Loucy (cell line): ENCODE measurements at regions not wholly inside any gene's neighbourhood (a gene's known extent, or its start where the extent isn't known, plus 50 kb on each side); places are given as distances from the start of the nearest gene placed in this dataset.

ENCODE experiments used
- H2AFZ ChIP-seq: fragments of 200-600 bp; sonication (generic); 2 replicates; pipeline ENCODE4 v1.6.0; 2016; ENCODE audit warnings: antibody characterized with exemption, mild to moderate bottlenecking, low read length, moderate library complexity
- H3F3A ChIP-seq: fragments of 200-600 bp; 2 replicates; pipeline ENCODE4 v1.6.0; 2016; ENCODE audit warnings: antibody characterized with exemption, low read depth, mild to moderate bottlenecking
- H3K27me3 ChIP-seq: fragments of 200-600 bp; sonication (generic); 2 replicates; pipeline ENCODE4 v1.6.1; 2014; ENCODE audit warnings: low read length, mild to moderate bottlenecking; ENCODE audit not compliant: insufficient read depth, poor library complexity, severe bottlenecking
- H3K36me3 ChIP-seq: fragments of 200-600 bp; sonication (generic); 2 replicates; pipeline ENCODE4 v1.6.1; 2016; ENCODE audit warnings: low read length; ENCODE audit not compliant: insufficient read depth
- H3K4me1 ChIP-seq: fragments of 200-600 bp; sonication (generic); 2 replicates; pipeline ENCODE4 v1.5.1; 2014; ENCODE audit warnings: low read length, mild to moderate bottlenecking; ENCODE audit not compliant: insufficient read depth, poor library complexity, severe bottlenecking
- H3K4me2 ChIP-seq: fragments of 200-600 bp; sonication (generic); 2 replicates; pipeline ENCODE4 v1.6.0; 2014; ENCODE audit warnings: antibody characterized with exemption, low read length, low read depth, mild to moderate bottlenecking; ENCODE audit not compliant: poor library complexity, severe bottlenecking
- H3K4me3 ChIP-seq: fragments of 200-600 bp; sonication (generic); 2 replicates; pipeline ENCODE4 v1.5.1; 2014; ENCODE audit warnings: low read length, mild to moderate bottlenecking, mixed read lengths; ENCODE audit not compliant: poor library complexity, severe bottlenecking
- H3K79me2 ChIP-seq: fragments of 200-600 bp; sonication (generic); 2 replicates; pipeline ENCODE4 v1.6.1; 2014; ENCODE audit warnings: low read length; ENCODE audit not compliant: insufficient read depth
- H3K9ac ChIP-seq: fragments of 200-600 bp; sonication (generic); 2 replicates; pipeline ENCODE4 v1.6.0; 2014; ENCODE audit warnings: mild to moderate bottlenecking, low read depth, low read length, moderate library complexity; ENCODE audit not compliant: poor library complexity, severe bottlenecking
- H3K9me2 ChIP-seq: fragments of 200-600 bp; sonication (generic); replicated peaks from 2 replicates; pipeline ENCODE4 v1.6.1; 2016; ENCODE audit warnings: low read depth, low read length, mixed read lengths
- H3K9me3 ChIP-seq: fragments of 200-600 bp; sonication (generic); 2 replicates; pipeline ENCODE4 v1.6.1; 2014; ENCODE audit warnings: mild to moderate bottlenecking, antibody characterized with exemption, low read length, low read depth; ENCODE audit not compliant: insufficient read depth
- H4K20me1 ChIP-seq: fragments of 200-600 bp; sonication (generic); 2 replicates; pipeline ENCODE4 v1.6.0; 2014; ENCODE audit warnings: antibody characterized with exemption, low read length, mild to moderate bottlenecking; ENCODE audit not compliant: insufficient read depth, poor library complexity, severe bottlenecking
- CTCF ChIP-seq: fragments of 200-600 bp; sonication (generic); conservative IDR thresholded peaks from 2 replicates; pipeline ENCODE4 v1.5.1; 2014; ENCODE audit warnings: mild to moderate bottlenecking, antibody characterized with exemption, low read length
- EZH2phosphoT487 ChIP-seq: fragments of 200-600 bp; IDR thresholded peaks from 2 replicates; pipeline ENCODE4 v1.6.1; 2018; ENCODE audit warnings: antibody characterized with exemption, mild to moderate bottlenecking, moderate library complexity, borderline replicate concordance

- Histone ChIP-seq H3K4me2 (no peak overlapping the region), H3K4me3 (no peak overlapping the region), H3K9me3 (no peaks in the 10 kb centered on the region), H2AFZ (no peak overlapping the region), H3K79me2 (no peaks in the 10 kb centered on the region), H3K27me3 (no peaks in the 10 kb centered on the region), H4K20me1 (no peaks in the 10 kb centered on the region), H3K9ac (no peak overlapping the region), H3K9me2 (no peaks in the 10 kb centered on the region), H3K4me1 (no peaks in the 10 kb centered on the region), H3F3A (no peaks in the 10 kb centered on the region), H3K36me3 (no peaks in the 10 kb centered on the region)
- TF ChIP-seq CTCF (no peak), EZH2phosphoT487 (no peak)
Measured at GRCh38 chr6:27616328-27617045, 143.6 kb upstream of the ZNF184 start.

- H3K36me3 ChIP-seq: no peaks in the 10 kb centered on the region
Measured at GRCh38 chr6:27611451-27611850, 138.5 kb upstream of the ZNF184 start.

GRCh38 chr6:27608916-27609883 lies 136.3 kb upstream of the ZNF184 start:
- Histone ChIP-seq H3K4me2 (no peak overlapping the region), H2AFZ (no peak overlapping the region)
- TF ChIP-seq EZH2phosphoT487: no peak
- peak; percentile 76 for TF ChIP-seq CTCF

More at GRCh38 chr6:27611451-27611850, 138.5 kb upstream of the ZNF184 start:
- TF ChIP-seq CTCF: no peak
- TF ChIP-seq EZH2phosphoT487: no peak
- Histone ChIP-seq H3F3A (no peaks in the 10 kb centered on the region), H2AFZ (no peak overlapping the region), H3K4me2 (no peak overlapping the region), H3K9ac (no peak overlapping the region), H3K9me2 (no peaks in the 10 kb centered on the region), H3K79me2 (no peaks in the 10 kb centered on the region), H3K4me3 (no peak overlapping the region), H3K4me1 (no peaks in the 10 kb centered on the region), H3K9me3 (no peaks in the 10 kb centered on the region), H4K20me1 (no peaks in the 10 kb centered on the region), H3K27me3 (no peaks in the 10 kb centered on the region)

More at GRCh38 chr6:27608916-27609883, 136.3 kb upstream of the ZNF184 start:
- Histone ChIP-seq H3K9me2 (no peaks in the 10 kb centered on the region), H3K79me2 (no peaks in the 10 kb centered on the region), H3K4me1 (no peaks in the 10 kb centered on the region), H4K20me1 (no peaks in the 10 kb centered on the region), H3K9me3 (no peaks in the 10 kb centered on the region), H3K36me3 (no peaks in the 10 kb centered on the region), H3K9ac (no peak overlapping the region), H3K27me3 (no peaks in the 10 kb centered on the region), H3K4me3 (no peak overlapping the region), H3F3A (no peaks in the 10 kb centered on the region)
